A549 (cell line): ENCODE measurements at regions not wholly inside any gene's neighbourhood (a gene's known extent, or its start where the extent isn't known, plus 50 kb on each side); places are given as distances from the start of the nearest gene placed in this dataset.

Experiments
- ATAC-seq, 2 experiments: fragments of 200-7000 bp in 1 of 2; fragments of >200 bp in 1 of 2; cut with Nextera tagmentation in 1 of 2; cut with Tn5 transposase in 1 of 2; 3 replicates each; pipeline versions ENCODE4 v1.8.0 to v1.9.1; 2018 to 2020; ENCODE audit warnings: mild to moderate bottlenecking in 1 of 2, moderate library complexity in 1 of 2
- CTCF ChIA-PET: fragments of 300-600 bp; sonication (Branson Sonifier 250); formaldehyde crosslinking; extraction: SDS; loops from one replicate; lab custom pipeline; 2021; ENCODE audit warnings: antibody characterized with exemption, inconsistent platforms; lab: Yijun Ruan, JAX
- POLR2A ChIA-PET: fragments of 350-600 bp; formaldehyde crosslinking; extraction: SDS; loops from one replicate; lab custom pipeline; 2021; ENCODE audit warnings: antibody characterized with exemption, inconsistent platforms; lab: Yijun Ruan, JAX
- DNase-seq, 2 experiments: peaks; one replicate each; pipeline versions ENCODE4 v3.0.0 to v3.0.0-alpha.2; 2011 to 2016; ENCODE audit warnings: low read depth in 1 of 2, low spot score in 1 of 2
- FAIRE-seq: peaks from 2 replicates; lab custom pipeline; 2011; peaks lifted over from hg19 to GRCh38; lab: Jason Lieb, UNC
- H3K27ac ChIP-seq, 2 experiments: fragments of >200 bp; sonication (Bioruptor Twin); formaldehyde crosslinking; 3 replicates each; pipeline ENCODE4 v1.5.1; 2016 to 2017
- H3K4me1 ChIP-seq: fragments of >200 bp; sonication (Bioruptor Twin); formaldehyde crosslinking; 3 replicates; pipeline ENCODE4 v1.6.1; 2016
- H3K4me2 ChIP-seq: fragments of >200 bp; sonication (Bioruptor Twin); formaldehyde crosslinking; 3 replicates; pipeline ENCODE4 v1.6.1; 2016
- H3K4me3 ChIP-seq: fragments of >200 bp; sonication (Bioruptor Twin); formaldehyde crosslinking; 3 replicates; pipeline ENCODE4 v1.5.1; 2016
- H3K9me3 ChIP-seq: fragments of >200 bp; sonication (Bioruptor Twin); formaldehyde crosslinking; 3 replicates; pipeline ENCODE4 v1.6.1; 2016
- BCL3 ChIP-seq: fragments of >200 bp; sonication (Bioruptor Twin); formaldehyde crosslinking; IDR thresholded peaks from 3 replicates; pipeline ENCODE4 v1.6.1; 2016
- BHLHE40 ChIP-seq: IDR thresholded peaks from 2 replicates; pipeline ENCODE4 v1.6.1; 2012; ENCODE audit warnings: low read depth, low read length, inconsistent platforms
- CBX2 ChIP-seq: fragments of 200-600 bp; sonication (generic); IDR thresholded peaks from 2 replicates; pipeline ENCODE4 v1.6.1; 2016; ENCODE audit warnings: low read depth, mild to moderate bottlenecking, borderline replicate concordance
- CEBPB ChIP-seq, 2 experiments: fragments of >200 bp in 1 of 2; sonication (Bioruptor Twin) in 1 of 2; formaldehyde crosslinking in 1 of 2; IDR thresholded peaks; 2 replicates each; pipeline ENCODE4 v1.6.1; 2012 to 2016
- CHD4 ChIP-seq: fragments of 200-600 bp; sonication (generic); IDR thresholded peaks from 2 replicates; pipeline ENCODE4 v1.6.1; 2016; ENCODE audit warnings: antibody characterized with exemption, mild to moderate bottlenecking, borderline replicate concordance
- EHF ChIP-seq: fragments of 250-450 bp; sonication (Bioruptor Pico); IDR thresholded peaks from 2 replicates; pipeline ENCODE4 v1.5.0; 2020; ENCODE audit warnings: mild to moderate bottlenecking
- FOSB ChIP-seq: fragments of 250-450 bp; sonication (Bioruptor Pico); IDR thresholded peaks from 2 replicates; pipeline ENCODE4 v1.5.0; 2020; ENCODE audit warnings: mild to moderate bottlenecking, moderate library complexity
- HDAC2 ChIP-seq: fragments of 200-600 bp; sonication (generic); IDR thresholded peaks from 2 replicates; pipeline ENCODE4 v1.6.1; 2016
- HEYL ChIP-seq: fragments of 250-450 bp; sonication (Bioruptor Pico); IDR thresholded peaks from 2 replicates; pipeline ENCODE4 v1.8.0; 2021; ENCODE audit warnings: mild to moderate bottlenecking, moderate library complexity
- HOXB5 ChIP-seq: fragments of 250-450 bp; sonication (Bioruptor Pico); IDR thresholded peaks from 2 replicates; pipeline ENCODE4 v1.5.0; 2020; ENCODE audit warnings: mild to moderate bottlenecking, moderate library complexity
- JUNB ChIP-seq: fragments of >200 bp; sonication (Bioruptor Twin); formaldehyde crosslinking; IDR thresholded peaks from 2 replicates; pipeline ENCODE4 v1.6.1; 2016
- KDM5A ChIP-seq: fragments of 200-600 bp; sonication (generic); IDR thresholded peaks from 2 replicates; pipeline ENCODE4 v1.6.1; 2016; ENCODE audit warnings: antibody characterized with exemption, mild to moderate bottlenecking
- MAX ChIP-seq: IDR thresholded peaks from 2 replicates; pipeline ENCODE4 v1.6.1; 2012
- NFE2L2 ChIP-seq: fragments of 150-350 bp; conservative IDR thresholded peaks from 2 replicates; pipeline ENCODE4 v1.6.1; 2014; ENCODE audit warnings: low read length
- NPAS2 ChIP-seq: fragments of 250-450 bp; sonication (Bioruptor Pico); IDR thresholded peaks from 2 replicates; pipeline ENCODE4 v1.8.0; 2022; ENCODE audit warnings: mild to moderate bottlenecking, moderate library complexity, borderline replicate concordance
- NR3C1 ChIP-seq: fragments of >200 bp; sonication (Bioruptor Twin); formaldehyde crosslinking; IDR thresholded peaks from 3 replicates; pipeline ENCODE4 v1.6.1; 2017
- PHF8 ChIP-seq: fragments of 200-600 bp; sonication (generic); IDR thresholded peaks from 2 replicates; pipeline ENCODE4 v1.6.1; 2016; ENCODE audit warnings: low read depth, mild to moderate bottlenecking, antibody characterized with exemption, moderate library complexity, borderline replicate concordance
- POLR2AphosphoS2 ChIP-seq: conservative IDR thresholded peaks from 2 replicates; pipeline ENCODE4 v1.6.1; 2012; ENCODE audit warnings: low read length, improper control_type of control experiment, inconsistent platforms
- RCOR1 ChIP-seq: fragments of 150-350 bp; IDR thresholded peaks from 2 replicates; pipeline ENCODE4 v1.6.1; 2014; ENCODE audit warnings: antibody characterized with exemption, low read length, low read depth
- RFX5 ChIP-seq: fragments of 450-650 bp; IDR thresholded peaks from 2 replicates; pipeline ENCODE4 v1.7.1; 2014; ENCODE audit warnings: antibody characterized with exemption, mild to moderate bottlenecking, moderate library complexity
- RNF2 ChIP-seq: fragments of 200-600 bp; sonication (generic); IDR thresholded peaks from 2 replicates; pipeline ENCODE4 v1.6.1; 2016; ENCODE audit warnings: low read depth, mild to moderate bottlenecking, antibody characterized with exemption, moderate library complexity, borderline replicate concordance
- SMC3 ChIP-seq: fragments of >200 bp; sonication (Bioruptor Twin); formaldehyde crosslinking; IDR thresholded peaks from 3 replicates; pipeline ENCODE4 v1.6.1; 2018; ENCODE audit warnings: inconsistent platforms
- TFCP2L1 ChIP-seq: fragments of 250-450 bp; sonication (Bioruptor Pico); IDR thresholded peaks from 2 replicates; pipeline ENCODE4 v1.5.0; 2021; ENCODE audit warnings: mild to moderate bottlenecking
- ZC3H11A ChIP-seq: fragments of 450-650 bp; IDR thresholded peaks from 2 replicates; pipeline ENCODE4 v1.6.1; 2014; ENCODE audit warnings: antibody characterized with exemption, mild to moderate bottlenecking
- ZNF302 ChIP-seq: fragments of 250-450 bp; sonication (Bioruptor Pico); IDR thresholded peaks from 2 replicates; pipeline ENCODE4 v1.9.0; 2021; ENCODE audit warnings: inconsistent platforms, mild to moderate bottlenecking, moderate library complexity
- ZSCAN20 ChIP-seq: fragments of 250-450 bp; sonication (Bioruptor Pico); IDR thresholded peaks from 2 replicates; pipeline ENCODE4 v1.8.0; 2022; ENCODE audit warnings: mild to moderate bottlenecking, moderate library complexity
- WGBS: methylation state at CpG from one replicate; pipeline ENCODE4 v1.1.6; 2017; ENCODE audit errors: missing lambda C conversion rate; 5-methylcytosine and 5-hydroxymethylcytosine counted together
- TF ChIP-seq, protein P1 (sequence below): fragments of 450-650 bp; IDR thresholded peaks from 2 replicates; pipeline ENCODE4 v1.6.1; 2014; ENCODE audit warnings: antibody characterized with exemption

DNA sequence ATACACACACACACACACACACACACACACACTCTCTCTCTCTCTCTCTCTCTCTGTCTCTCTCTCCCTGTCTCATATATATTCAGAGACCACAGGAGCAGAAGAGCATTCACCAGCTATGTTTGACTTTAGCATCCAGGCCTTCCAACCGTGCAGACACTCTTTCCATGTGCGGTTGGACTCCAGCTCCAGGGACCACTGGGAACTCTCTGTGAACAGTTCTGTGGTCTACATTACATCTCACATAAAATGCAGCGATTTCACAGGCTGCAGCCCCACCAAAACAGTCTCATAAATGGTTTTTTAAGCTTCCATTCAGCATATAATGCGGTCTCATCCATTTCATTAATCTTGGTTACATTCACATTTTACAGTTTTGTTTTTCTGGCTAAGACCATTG is 508.4 kb upstream of the SULF2 start:
- H3K9me3 ChIP-seq: peaks cover 4% of the 10 kb centered on the region; the same call in 1 of the 3 replicates
- no peak for DNase-seq
- peaks cover 49% of the 10 kb centered on the region for H3K4me1 ChIP-seq
- H3K4me2 ChIP-seq: 0 out of 3 replicates have a peak overlapping the region, but pooled peaks have one; percentile 26
- WGBS: 93% methylated on average over 4 of the region's 4 CpGs
- ChIA-PET POLR2A (no interaction called here), CTCF (interaction anchor here (1.0 to 8.3 kb wide), 5 partner anchors 7 to 615 kb away, joined by 3 to 85 read pairs (median 16); partner anchors contain the start of gene SULF2)
- peak overlapping the region in 1 of 2 experiments; percentile 58; a peak in 2 of 6 replicates for H3K27ac ChIP-seq
- H3K4me3 ChIP-seq: no peak overlapping the region
- TF ChIP-seq EHF (CRISPR knock-in tag): no peak
- no peak for TF ChIP-seq NR3C1
- TF ChIP-seq NFE2L2: no peak
- no peak for TF ChIP-seq ZNF302 (CRISPR knock-in tag)
- no peak for TF ChIP-seq CHD4
- no peak for TF ChIP-seq MAX
- TF ChIP-seq ZSCAN20: no peak
- TF ChIP-seq RNF2: no peak
- TF ChIP-seq FOSB (CRISPR knock-in tag): no peak
- TF ChIP-seq KDM5A: no peak
- no peak for TF ChIP-seq SMC3
- TF ChIP-seq, protein P1, sequence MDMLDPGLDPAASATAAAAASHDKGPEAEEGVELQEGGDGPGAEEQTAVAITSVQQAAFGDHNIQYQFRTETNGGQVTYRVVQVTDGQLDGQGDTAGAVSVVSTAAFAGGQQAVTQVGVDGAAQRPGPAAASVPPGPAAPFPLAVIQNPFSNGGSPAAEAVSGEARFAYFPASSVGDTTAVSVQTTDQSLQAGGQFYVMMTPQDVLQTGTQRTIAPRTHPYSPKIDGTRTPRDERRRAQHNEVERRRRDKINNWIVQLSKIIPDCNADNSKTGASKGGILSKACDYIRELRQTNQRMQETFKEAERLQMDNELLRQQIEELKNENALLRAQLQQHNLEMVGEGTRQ: no peak
- TF ChIP-seq NPAS2 (CRISPR knock-in tag): no peak
- TF ChIP-seq HOXB5 (CRISPR knock-in tag): no peak
- TF ChIP-seq CEBPB (IDR thresholded peaks at IDR 0.05): no peak
- TF ChIP-seq HDAC2: no peak
- TF ChIP-seq JUNB: no peak
- no peak for TF ChIP-seq BHLHE40
- FAIRE-seq: no peak
- no peak for ATAC-seq

DNA sequence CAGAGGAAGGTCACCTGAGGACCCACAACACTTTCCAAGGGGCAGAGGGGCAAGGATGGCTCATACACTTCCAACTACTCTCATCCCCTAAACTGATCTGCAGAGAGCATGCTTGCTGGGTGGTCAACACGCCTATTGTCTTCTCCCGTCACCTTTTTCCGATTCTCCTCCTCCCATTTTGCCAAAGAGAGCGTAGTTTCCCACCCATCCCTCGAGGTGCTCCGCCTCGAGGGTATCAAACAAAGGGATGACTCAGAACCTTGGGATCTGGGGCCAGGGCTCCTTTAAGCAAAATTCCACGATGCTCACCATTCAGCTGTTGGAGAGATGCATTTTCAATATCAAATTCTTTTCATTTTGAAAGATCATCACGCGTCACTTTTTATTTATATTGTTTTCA is 507.5 kb upstream of the SULF2 start:
- H3K27ac ChIP-seq: peak overlapping the region in 1 of 2 experiments; percentile 51; a peak in 3 of 6 replicates
- DNase-seq (no peak), ATAC-seq (no peak), FAIRE-seq (no peak)
- TF ChIP-seq HEYL (CRISPR knock-in tag): no peak
- TF ChIP-seq CBX2: no peak
- no peak for TF ChIP-seq BCL3
- TF ChIP-seq, protein P1: no peak
- TF ChIP-seq POLR2AphosphoS2: no peak
- TF ChIP-seq RFX5: no peak
- no peak for TF ChIP-seq RCOR1
- TF ChIP-seq ZC3H11A: no peak
- no peak for TF ChIP-seq TFCP2L1 (CRISPR knock-in tag)
- TF ChIP-seq EHF (CRISPR knock-in tag): no peak
- TF ChIP-seq PHF8: no peak
- TF ChIP-seq HOXB5 (CRISPR knock-in tag): no peak
- no peak for TF ChIP-seq FOSB (CRISPR knock-in tag)
- H3K4me1 ChIP-seq: peaks cover 42% of the 10 kb centered on the region
- no peak overlapping the region for H3K4me3 ChIP-seq
- peak overlapping the region; percentile 26; the same call in 1 of the 3 replicates for H3K4me2 ChIP-seq
- 47% methylated on average over 10 of the region's 10 CpGs for WGBS
- POLR2A ChIA-PET: no interaction called here
- H3K9me3 ChIP-seq: peaks cover 1% of the 10 kb centered on the region; the same call in 1 of the 3 replicates
- CTCF ChIA-PET: interaction anchor here (2.1 to 6.4 kb wide), 3 partner anchors 328 to 506 kb away, joined by 6 to 50 read pairs (median 16); partner anchors contain the start of gene SULF2
